HepG2 (cell line): ENCODE measurements at regions not wholly inside any gene's neighbourhood (a gene's known extent, or its start where the extent isn't known, plus 50 kb on each side); places are given as distances from the start of the nearest gene placed in this dataset.

ENCODE experiments used
- ATAC-seq: fragments of 200-7000 bp; cut with Tn5 transposase; 3 replicates; pipeline ENCODE4 v1.9.1; 2020; ENCODE audit warnings: mild to moderate bottlenecking, moderate library complexity
- BruUV-seq: library from RNA; stranded (reverse); fragments of 400-500 nt; replicated peaks from 2 replicates; lab custom pipeline; 2021; lab: Mats Ljungman, UMichigan
- CTCF ChIA-PET: fragments of 300-600 bp; formaldehyde crosslinking; extraction: SDS; loops from one replicate; lab custom pipeline; 2021; ENCODE audit warnings: low total read pairs, inconsistent platforms, low intra/inter-chr PET ratio; lab: Yijun Ruan, JAX
- POLR2A ChIA-PET: fragments of 350-600 bp; sonication (Branson Sonifier 250); formaldehyde crosslinking; loops from one replicate; lab custom pipeline; 2020; ENCODE audit warnings: antibody characterized with exemption, inconsistent platforms; lab: Yijun Ruan, JAX
- DNase-seq: peaks from one replicate; pipeline ENCODE4 v3.0.0-alpha.2; 2015; ENCODE audit warnings: low spot score
- FAIRE-seq: peaks from 3 replicates; lab custom pipeline; 2011; peaks lifted over from hg19 to GRCh38; lab: Jason Lieb, UNC
- H2AFZ ChIP-seq: one replicate; pipeline ENCODE4 v1.6.1; 2011; ENCODE audit warnings: low read length, inconsistent platforms
- H3K27ac ChIP-seq: fragments of 300-600 bp; 3 replicates; pipeline ENCODE4 v1.8.0; 2011; ENCODE audit warnings: mixed run types, mild to moderate bottlenecking, mixed read lengths, low read length, inconsistent platforms; ENCODE audit not compliant: insufficient read depth; ENCODE audit errors: extremely low read length
- H3K27me3 ChIP-seq, 2 experiments: fragments of 200-600 bp in 1 of 2; 2 replicates in 1 of 2; 3 replicates in 1 of 2; pipeline versions ENCODE4 v1.6.0 to v1.8.0; 2011; ENCODE audit warnings: low read length in 2 of 2, mild to moderate bottlenecking in 2 of 2, moderate library complexity in 2 of 2, inconsistent platforms in 1 of 2; ENCODE audit not compliant: insufficient read depth in 2 of 2, control insufficient read depth in 1 of 2
- H3K36me3 ChIP-seq, 2 experiments: fragments of 200-600 bp in 1 of 2; replicated peaks in 1 of 2; 2 replicates in 1 of 2; 3 replicates in 1 of 2; pipeline versions ENCODE4 v1.5.1 to v1.8.0; 2011; ENCODE audit warnings: low read length in 2 of 2, inconsistent platforms in 1 of 2; ENCODE audit not compliant: insufficient read depth in 2 of 2, control insufficient read depth in 1 of 2
- H3K4me1 ChIP-seq: 2 replicates; pipeline ENCODE4 v1.5.1; 2012; ENCODE audit warnings: low read length, inconsistent platforms; ENCODE audit not compliant: insufficient read depth
- H3K4me2 ChIP-seq: 2 replicates; pipeline ENCODE4 v1.6.0; 2011; ENCODE audit warnings: low read depth, low read length, inconsistent platforms
- H3K4me3 ChIP-seq, 3 experiments: fragments of 200-600 bp in 1 of 3; sonication (generic), shearing (Covaris generic) in 1 of 3; replicated peaks in 1 of 3; 2 replicates each; pipeline ENCODE4 v1.5.1; 2011 to 2016; ENCODE audit warnings: low read length in 3 of 3, inconsistent platforms in 2 of 3, low read depth in 2 of 3, mild to moderate bottlenecking in 2 of 3, control low read depth in 1 of 3, mixed read lengths in 1 of 3; ENCODE audit not compliant: insufficient read depth in 1 of 3
- H3K79me2 ChIP-seq: one replicate; pipeline ENCODE4 v1.6.1; 2011; ENCODE audit warnings: low read length, inconsistent platforms; ENCODE audit not compliant: insufficient read depth
- H3K9ac ChIP-seq: 2 replicates; pipeline ENCODE4 v1.6.0; 2011; ENCODE audit warnings: mild to moderate bottlenecking, low read depth, low read length, inconsistent platforms; ENCODE audit not compliant: insufficient read depth
- H3K9me3 ChIP-seq: 2 replicates; pipeline ENCODE4 v1.5.1; 2012; ENCODE audit warnings: mild to moderate bottlenecking, low read length
- H4K20me1 ChIP-seq: 2 replicates; pipeline ENCODE4 v1.6.0; 2011; ENCODE audit warnings: inconsistent platforms, mild to moderate bottlenecking, low read length, moderate library complexity; ENCODE audit not compliant: insufficient read depth
- AHR ChIP-seq: IDR thresholded peaks from 2 replicates; pipeline ENCODE4 v1.6.1; 2018; ENCODE audit warnings: missing genetic modification reagents, missing compliant biosample characterization
- CBX2 ChIP-seq, 2 experiments: fragments of 200-600 bp in 1 of 2; sonication (generic); formaldehyde crosslinking in 1 of 2; IDR thresholded peaks; 2 replicates each; pipeline versions ENCODE4 v1.7.0 to v1.8.1; 2018 to 2022; ENCODE audit warnings: low read depth in 2 of 2, low read length in 1 of 2, mild to moderate bottlenecking in 1 of 2, missing genetic modification reagents in 1 of 2
- DMAP1 ChIP-seq: IDR thresholded peaks from 2 replicates; pipeline ENCODE4 v1.6.1; 2016
- HOXA5 ChIP-seq: sonication (generic); formaldehyde crosslinking; IDR thresholded peaks from 2 replicates; pipeline ENCODE4 v1.4.0; 2020; ENCODE audit warnings: missing genetic modification reagents
- JUN ChIP-seq: sonication (generic); formaldehyde crosslinking; IDR thresholded peaks from 2 replicates; pipeline ENCODE4 v1.4.0; 2020; ENCODE audit warnings: mild to moderate bottlenecking, missing genetic modification reagents
- LCORL ChIP-seq, 2 experiments: fragments of 450-650 bp in 1 of 2; sonication (generic) in 1 of 2; formaldehyde crosslinking in 1 of 2; IDR thresholded peaks; 2 replicates each; pipeline versions ENCODE4 v1.5.0 to v1.6.1; 2017 to 2020; ENCODE audit warnings: antibody characterized with exemption in 1 of 2, missing genetic modification reagents in 1 of 2
- MAZ ChIP-seq, 2 experiments: sonication (generic) in 1 of 2; formaldehyde crosslinking in 1 of 2; IDR thresholded peaks; 2 replicates each; pipeline versions ENCODE4 v1.5.0 to v1.6.1; 2012 to 2020; ENCODE audit warnings: low read depth in 2 of 2, mild to moderate bottlenecking in 2 of 2, borderline replicate concordance in 1 of 2, improper control_type of control experiment in 1 of 2, low read length in 1 of 2, missing genetic modification reagents in 1 of 2, moderate library complexity in 1 of 2
- TGIF2 ChIP-seq: IDR thresholded peaks from 2 replicates; pipeline ENCODE4 v1.6.1; 2016; ENCODE audit warnings: control low read depth, missing compliant biosample characterization
- ZNF720 ChIP-seq: sonication (generic); formaldehyde crosslinking; IDR thresholded peaks from 2 replicates; pipeline ENCODE4 v1.4.0; 2020; ENCODE audit warnings: missing genetic modification reagents
- ZNF776 ChIP-seq: sonication (generic); formaldehyde crosslinking; IDR thresholded peaks from 2 replicates; pipeline ENCODE4 v1.4.0; 2020; ENCODE audit warnings: mild to moderate bottlenecking, missing genetic modification reagents
- WGBS: methylation state at CpG from one replicate; pipeline ENCODE4 v1.1.6; 2017; ENCODE audit warnings: low lambda C conversion rate; 5-methylcytosine and 5-hydroxymethylcytosine counted together
- in situ Hi-C: cut with HindIII; loops from 2 replicates; pipeline ENCODE4 v1.10.0; 2017; ENCODE audit warnings: low pct_unique_long_range_greater_than_20kb; ENCODE audit not compliant: extremely low pct_ligation_motif_present
- intact Hi-C: fragments of 100-400 bp; cut with micrococcal nuclease; formaldehyde crosslinking; loops from one replicate; pipeline ENCODE4 v1.10.0; 2022; ENCODE audit not compliant: unreplicated experiment
- TF ChIP-seq, protein P1 (sequence below): sonication (generic); formaldehyde crosslinking; IDR thresholded peaks from 2 replicates; pipeline ENCODE4 v1.4.0; 2020; ENCODE audit warnings: missing genetic modification reagents
- TF ChIP-seq, protein P2 (sequence below): sonication (generic); formaldehyde crosslinking; IDR thresholded peaks from 2 replicates; pipeline ENCODE4 v1.5.0; 2020; ENCODE audit warnings: missing genetic modification reagents, mild to moderate bottlenecking, borderline replicate concordance
- TF ChIP-seq, protein P3 (sequence below): sonication (generic); formaldehyde crosslinking; IDR thresholded peaks from 2 replicates; pipeline ENCODE4 v1.4.0; 2020; ENCODE audit warnings: mild to moderate bottlenecking, missing genetic modification reagents

DNA sequence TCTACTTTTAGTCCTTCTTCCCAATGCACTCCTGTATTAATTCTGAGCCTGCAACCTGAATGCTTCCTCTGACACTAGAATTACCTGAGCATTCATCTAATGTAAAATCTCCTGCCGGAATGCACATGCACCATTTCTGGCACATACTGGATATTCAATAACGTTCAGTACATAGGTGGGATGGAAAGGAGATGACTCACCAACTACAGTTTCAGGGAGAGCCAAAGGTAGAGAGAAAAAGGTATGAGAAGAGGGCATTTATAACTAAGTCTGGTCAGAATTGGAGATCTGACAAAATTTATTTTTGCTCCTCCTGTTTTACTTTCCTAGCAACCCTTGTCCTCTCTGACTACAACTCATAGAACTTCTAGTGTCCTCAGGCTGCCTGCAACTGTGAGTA, 1954.1 kb upstream of the CELF4 start:
- no peaks in the 10 kb centered on the region for H4K20me1 ChIP-seq
- CTCF ChIA-PET, result no interaction called here
- TF ChIP-seq TGIF2 (CRISPR knock-in tag) (0 out of 2 replicates have a peak, but pooled peaks have one; percentile 22), ZNF776 (CRISPR knock-in tag) (no peak), LCORL (IDR thresholded peaks at IDR 0.05) (no peak), LCORL (CRISPR knock-in tag; IDR thresholded peaks at IDR 0.05) (no peak)
- TF ChIP-seq, protein P1, sequence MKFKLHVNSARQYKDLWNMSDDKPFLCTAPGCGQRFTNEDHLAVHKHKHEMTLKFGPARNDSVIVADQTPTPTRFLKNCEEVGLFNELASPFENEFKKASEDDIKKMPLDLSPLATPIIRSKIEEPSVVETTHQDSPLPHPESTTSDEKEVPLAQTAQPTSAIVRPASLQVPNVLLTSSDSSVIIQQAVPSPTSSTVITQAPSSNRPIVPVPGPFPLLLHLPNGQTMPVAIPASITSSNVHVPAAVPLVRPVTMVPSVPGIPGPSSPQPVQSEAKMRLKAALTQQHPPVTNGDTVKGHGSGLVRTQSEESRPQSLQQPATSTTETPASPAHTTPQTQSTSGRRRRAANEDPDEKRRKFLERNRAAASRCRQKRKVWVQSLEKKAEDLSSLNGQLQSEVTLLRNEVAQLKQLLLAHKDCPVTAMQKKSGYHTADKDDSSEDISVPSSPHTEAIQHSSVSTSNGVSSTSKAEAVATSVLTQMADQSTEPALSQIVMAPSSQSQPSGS (CRISPR knock-in tag), result no peak
- TF ChIP-seq, all 625 proteins: peak for 1
- no peaks in the 10 kb centered on the region for H3K9me3 ChIP-seq
- ATAC-seq (no peak), FAIRE-seq (no peak), DNase-seq (no peak)
- no peaks in the 10 kb centered on the region for H3K27me3 ChIP-seq
- intact Hi-C loops (no loop called here), in situ Hi-C loops (no loop called here)
- H3K4me2 ChIP-seq, result no peak overlapping the region
- H3K4me3 ChIP-seq, result no peak overlapping the region
- no peaks in the 10 kb centered on the region for H3K36me3 ChIP-seq
- POLR2A ChIA-PET, result no interaction called here
- H3K4me1 ChIP-seq, result peaks cover 28% of the 10 kb centered on the region
- no peak overlapping the region for H3K9ac ChIP-seq
- no peak overlapping the region for H2AFZ ChIP-seq
- H3K79me2 ChIP-seq, result no peaks in the 10 kb centered on the region
- 93% methylated on average over 2 of the region's 2 CpGs for WGBS
- H3K27ac ChIP-seq, result no peak overlapping the region
- no TSS peak for BruUV-seq

DNA sequence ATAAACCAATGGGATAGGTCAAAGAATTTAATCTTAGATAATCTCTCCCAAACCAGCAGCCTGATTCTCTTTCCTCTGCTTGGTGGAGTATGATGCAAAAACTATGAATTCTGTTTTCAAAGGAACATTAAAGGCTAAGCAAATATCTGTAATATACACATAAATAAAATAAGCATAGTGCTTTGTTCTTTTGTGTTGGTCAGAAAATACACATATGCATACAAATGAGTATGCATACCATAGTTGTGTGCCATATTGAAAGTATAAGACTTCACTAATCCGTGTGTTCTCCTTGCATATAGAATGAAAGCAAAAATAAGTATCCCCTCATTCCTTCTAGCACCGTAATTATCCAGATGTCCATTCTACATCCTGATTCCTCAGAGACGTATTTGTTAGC, 1949.7 kb upstream of the CELF4 start:
- FAIRE-seq (no peak), ATAC-seq (no peak), DNase-seq (no peak)
- Histone ChIP-seq H3K4me2 (no peak overlapping the region), H3K27me3 (no peaks in the 10 kb centered on the region), H2AFZ (no peak overlapping the region), H3K4me1 (0 out of 2 replicates have a peak, but pooled peaks cover 9% of the 10 kb centered on the region), H3K79me2 (no peaks in the 10 kb centered on the region), H3K9ac (no peak overlapping the region), H4K20me1 (no peaks in the 10 kb centered on the region), H3K9me3 (no peaks in the 10 kb centered on the region), H3K4me3 (no peak overlapping the region), H3K27ac (no peak overlapping the region), H3K36me3 (no peaks in the 10 kb centered on the region)
- ChIA-PET POLR2A (no interaction called here), CTCF (no interaction called here)
- intact Hi-C loops (no loop called here), in situ Hi-C loops (no loop called here)
- WGBS, result 98% methylated on average over 3 of the region's 3 CpGs
- BruUV-seq, result no TSS peak
- TF ChIP-seq JUN (CRISPR knock-in tag), result no peak
- no peak for TF ChIP-seq HOXA5 (CRISPR knock-in tag)
- TF ChIP-seq ZNF720, result no peak
- TF ChIP-seq, protein P2, sequence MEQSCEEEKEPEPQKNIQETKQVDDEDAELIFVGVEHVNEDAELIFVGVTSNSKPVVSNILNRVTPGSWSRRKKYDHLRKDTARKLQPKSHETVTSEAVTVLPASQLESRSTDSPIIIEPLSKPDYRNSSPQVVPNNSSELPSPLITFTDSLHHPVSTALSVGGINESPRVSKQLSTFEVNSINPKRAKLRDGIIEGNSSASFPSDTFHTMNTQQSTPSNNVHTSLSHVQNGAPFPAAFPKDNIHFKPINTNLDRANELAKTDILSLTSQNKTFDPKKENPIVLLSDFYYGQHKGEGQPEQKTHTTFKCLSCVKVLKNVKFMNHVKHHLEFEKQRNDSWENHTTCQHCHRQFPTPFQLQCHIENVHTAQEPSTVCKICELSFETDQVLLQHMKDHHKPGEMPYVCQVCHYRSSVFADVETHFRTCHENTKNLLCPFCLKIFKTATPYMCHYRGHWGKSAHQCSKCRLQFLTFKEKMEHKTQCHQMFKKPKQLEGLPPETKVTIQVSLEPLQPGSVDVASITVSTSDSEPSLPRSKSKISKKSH, result no peak
- TF ChIP-seq, protein P3, sequence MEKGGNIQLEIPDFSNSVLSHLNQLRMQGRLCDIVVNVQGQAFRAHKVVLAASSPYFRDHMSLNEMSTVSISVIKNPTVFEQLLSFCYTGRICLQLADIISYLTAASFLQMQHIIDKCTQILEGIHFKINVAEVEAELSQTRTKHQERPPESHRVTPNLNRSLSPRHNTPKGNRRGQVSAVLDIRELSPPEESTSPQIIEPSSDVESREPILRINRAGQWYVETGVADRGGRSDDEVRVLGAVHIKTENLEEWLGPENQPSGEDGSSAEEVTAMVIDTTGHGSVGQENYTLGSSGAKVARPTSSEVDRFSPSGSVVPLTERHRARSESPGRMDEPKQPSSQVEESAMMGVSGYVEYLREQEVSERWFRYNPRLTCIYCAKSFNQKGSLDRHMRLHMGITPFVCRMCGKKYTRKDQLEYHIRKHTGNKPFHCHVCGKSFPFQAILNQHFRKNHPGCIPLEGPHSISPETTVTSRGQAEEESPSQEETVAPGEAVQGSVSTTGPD (CRISPR knock-in tag), result no peak
- TF ChIP-seq CBX2 (IDR thresholded peaks at IDR 0.05; ENCODE audit: low read depth, low read length), result no peak
- no peak for TF ChIP-seq CBX2 (CRISPR knock-in tag; IDR thresholded peaks at IDR 0.05; ENCODE audit: low read depth)
- TF ChIP-seq MAZ (IDR thresholded peaks at IDR 0.05; ENCODE audit: borderline replicate concordance, low read depth, low read length), result no peak
- TF ChIP-seq MAZ (CRISPR knock-in tag; IDR thresholded peaks at IDR 0.05; ENCODE audit: low read depth), result no peak
- TF ChIP-seq AHR (CRISPR knock-in tag), result no peak
- TF ChIP-seq DMAP1, result no peak
